Keratinocyte (primary cell): ENCODE measurements at regions not wholly inside any gene's neighbourhood (a gene's known extent, or its start where the extent isn't known, plus 50 kb on each side); places are given as distances from the start of the nearest gene placed in this dataset.

Experiments
- DNase-seq: peaks from one replicate; pipeline ENCODE4 v3.0.0-alpha.2; 2011; ENCODE audit warnings: low read depth, missing footprints, low spot score
- FAIRE-seq: peaks from 2 replicates; lab custom pipeline; 2011; peaks lifted over from hg19 to GRCh38; lab: Jason Lieb, UNC
- H2AFZ ChIP-seq: 2 replicates; pipeline ENCODE4 v1.6.0; 2012; ENCODE audit warnings: low read length, control low read depth, inconsistent platforms; ENCODE audit not compliant: control insufficient read depth
- H3K27ac ChIP-seq: 2 replicates; pipeline ENCODE4 v1.5.1; 2011; ENCODE audit warnings: low read length; ENCODE audit not compliant: control insufficient read depth, insufficient read depth
- H3K27me3 ChIP-seq: 3 replicates; pipeline ENCODE4 v1.6.0; 2011; ENCODE audit warnings: low read length; ENCODE audit not compliant: control insufficient read depth, insufficient read depth; ENCODE audit errors: extremely low read depth
- H3K36me3 ChIP-seq, 2 experiments: 2 replicates in 1 of 2; 3 replicates in 1 of 2; pipeline ENCODE4 v1.5.1; 2011; ENCODE audit warnings: low read length in 2 of 2, mild to moderate bottlenecking in 1 of 2; ENCODE audit not compliant: control insufficient read depth in 2 of 2, insufficient read depth in 2 of 2; ENCODE audit errors: extremely low read depth in 1 of 2
- H3K4me1 ChIP-seq: 3 replicates; pipeline ENCODE4 v1.5.1; 2011; ENCODE audit warnings: low read length; ENCODE audit not compliant: control insufficient read depth, insufficient read depth; ENCODE audit errors: extremely low read depth
- H3K4me2 ChIP-seq: 3 replicates; pipeline ENCODE4 v1.6.0; 2011; ENCODE audit warnings: low read depth, low read length; ENCODE audit not compliant: control insufficient read depth, insufficient read depth; ENCODE audit errors: extremely low read depth
- H3K4me3 ChIP-seq, 3 experiments: fragments of 200-600 bp in 1 of 3; sonication (generic) in 1 of 3; 2 replicates in 2 of 3; 3 replicates in 1 of 3; pipeline ENCODE4 v1.5.1; 2011 to 2016; ENCODE audit warnings: low read length in 3 of 3, mild to moderate bottlenecking in 3 of 3, control low read depth in 2 of 3, inconsistent platforms in 1 of 3, low read depth in 1 of 3, mixed read lengths in 1 of 3, mixed run types in 1 of 3, moderate library complexity in 1 of 3; ENCODE audit not compliant: control insufficient read depth in 2 of 3, insufficient read depth in 2 of 3; ENCODE audit errors: extremely low read depth in 1 of 3
- H3K79me2 ChIP-seq: 2 replicates; pipeline ENCODE4 v1.6.0; 2012; ENCODE audit warnings: low read length; ENCODE audit not compliant: control insufficient read depth, insufficient read depth
- H3K9ac ChIP-seq: 3 replicates; pipeline ENCODE4 v1.6.0; 2011; ENCODE audit warnings: low read length; ENCODE audit not compliant: control insufficient read depth, insufficient read depth; ENCODE audit errors: extremely low read depth
- H3K9me1 ChIP-seq: 3 replicates; pipeline ENCODE4 v1.6.0; 2011; ENCODE audit warnings: low read length; ENCODE audit not compliant: control insufficient read depth, insufficient read depth; ENCODE audit errors: extremely low read depth
- H3K9me3 ChIP-seq: 2 replicates; pipeline ENCODE4 v1.5.1; 2012; ENCODE audit warnings: low read depth, low read length; ENCODE audit not compliant: control insufficient read depth
- H4K20me1 ChIP-seq: 3 replicates; pipeline ENCODE4 v1.6.0; 2011; ENCODE audit warnings: low read length; ENCODE audit not compliant: control insufficient read depth, insufficient read depth; ENCODE audit errors: extremely low read depth
- EZH2 ChIP-seq: IDR thresholded peaks from one replicate; pipeline ENCODE4 v1.6.1; 2012; ENCODE audit warnings: inconsistent platforms, mild to moderate bottlenecking, low read length, moderate library complexity
- dilution Hi-C: fragments of 300-500 bp; cut with MboI; formaldehyde crosslinking; loops from one replicate; pipeline ENCODE4 v1.7.0; 2020; ENCODE audit warnings: low sequenced_read_pairs; ENCODE audit not compliant: extremely low pct_ligation_motif_present
- TF ChIP-seq, protein P1 (sequence below), 3 experiments: IDR thresholded peaks in 1 of 3; conservative IDR thresholded peaks in 1 of 3; optimal IDR thresholded peaks in 1 of 3; 2 replicates in 2 of 3; 3 replicates in 1 of 3; pipeline versions ENCODE3 to v1.5.1; 2011; ENCODE audit warnings: low read length in 3 of 3, mild to moderate bottlenecking in 3 of 3, moderate library complexity in 2 of 3, control low read depth in 1 of 3, inconsistent platforms in 1 of 3; ENCODE audit not compliant: insufficient read depth in 2 of 3; ENCODE audit errors: extremely low read depth in 1 of 3

DNA sequence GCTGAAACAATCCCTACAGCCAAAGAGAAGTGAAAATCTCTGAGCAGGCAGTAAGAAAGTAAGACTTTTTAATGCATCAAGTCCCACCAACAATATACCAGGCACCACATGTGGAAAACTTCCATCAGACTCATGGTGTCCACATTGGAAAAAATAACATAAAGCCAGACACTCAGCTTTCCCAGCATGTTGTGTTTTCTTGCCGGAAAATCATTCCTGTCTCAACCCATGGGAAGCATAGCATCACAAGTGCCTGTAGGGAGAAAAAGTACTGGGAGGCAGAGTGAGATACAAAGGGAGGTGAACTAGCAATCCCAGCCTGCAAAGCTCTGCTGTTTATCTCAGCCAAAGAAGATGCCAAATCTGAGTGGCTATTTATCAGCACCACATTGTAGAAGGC lies 868.9 kb downstream of the SI start:
- Histone ChIP-seq H3K4me2 (no peak overlapping the region), H3K36me3 (no peaks in the 10 kb centered on the region), H3K27me3 (no peaks in the 10 kb centered on the region), H2AFZ (no peak overlapping the region), H3K27ac (no peak overlapping the region), H3K4me1 (no peaks in the 10 kb centered on the region), H3K9me1 (no peaks in the 10 kb centered on the region), H4K20me1 (no peaks in the 10 kb centered on the region), H3K9me3 (no peaks in the 10 kb centered on the region), H3K79me2 (no peaks in the 10 kb centered on the region), H3K4me3 (no peak overlapping the region), H3K9ac (no peak overlapping the region)
- TF ChIP-seq, protein P1, sequence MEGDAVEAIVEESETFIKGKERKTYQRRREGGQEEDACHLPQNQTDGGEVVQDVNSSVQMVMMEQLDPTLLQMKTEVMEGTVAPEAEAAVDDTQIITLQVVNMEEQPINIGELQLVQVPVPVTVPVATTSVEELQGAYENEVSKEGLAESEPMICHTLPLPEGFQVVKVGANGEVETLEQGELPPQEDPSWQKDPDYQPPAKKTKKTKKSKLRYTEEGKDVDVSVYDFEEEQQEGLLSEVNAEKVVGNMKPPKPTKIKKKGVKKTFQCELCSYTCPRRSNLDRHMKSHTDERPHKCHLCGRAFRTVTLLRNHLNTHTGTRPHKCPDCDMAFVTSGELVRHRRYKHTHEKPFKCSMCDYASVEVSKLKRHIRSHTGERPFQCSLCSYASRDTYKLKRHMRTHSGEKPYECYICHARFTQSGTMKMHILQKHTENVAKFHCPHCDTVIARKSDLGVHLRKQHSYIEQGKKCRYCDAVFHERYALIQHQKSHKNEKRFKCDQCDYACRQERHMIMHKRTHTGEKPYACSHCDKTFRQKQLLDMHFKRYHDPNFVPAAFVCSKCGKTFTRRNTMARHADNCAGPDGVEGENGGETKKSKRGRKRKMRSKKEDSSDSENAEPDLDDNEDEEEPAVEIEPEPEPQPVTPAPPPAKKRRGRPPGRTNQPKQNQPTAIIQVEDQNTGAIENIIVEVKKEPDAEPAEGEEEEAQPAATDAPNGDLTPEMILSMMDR (optimal IDR thresholded peaks at IDR 0.05 in 1 of 3, IDR thresholded peaks at IDR 0.05 in 1 of 3, conservative IDR thresholded peaks at IDR 0.05 in 1 of 3; ENCODE audit: extremely low read depth in 1 of 3, insufficient read depth in 2 of 3, low read length in 3 of 3): no peak
- TF ChIP-seq EZH2: no peak
- DNase-seq (no peak), FAIRE-seq (no peak)
- dilution Hi-C loops: no loop called here

DNA sequence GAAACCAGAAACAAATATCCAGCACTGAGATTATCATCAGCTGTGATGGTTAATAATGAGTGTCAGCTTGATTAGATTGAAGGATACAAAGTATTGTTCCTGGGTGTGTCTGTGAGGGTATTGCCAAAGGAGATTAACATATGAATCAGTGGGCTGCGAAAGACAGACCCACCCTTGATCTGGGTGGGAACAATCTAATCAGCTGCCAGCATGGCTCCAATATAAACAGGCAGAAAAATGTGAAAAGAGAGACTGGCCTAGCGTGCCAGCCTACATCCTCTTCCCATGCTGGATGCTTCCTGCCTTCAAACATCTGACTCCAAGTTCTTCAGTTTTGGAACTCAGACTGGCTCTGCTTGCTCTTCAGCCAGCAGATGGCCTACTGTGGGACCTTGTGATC lies 869.5 kb downstream of the SI start:
- Histone ChIP-seq H2AFZ (no peak overlapping the region), H3K4me2 (no peak overlapping the region), H3K27ac (no peak overlapping the region), H3K9ac (no peak overlapping the region), H3K9me1 (no peaks in the 10 kb centered on the region), H4K20me1 (no peaks in the 10 kb centered on the region), H3K4me3 (no peak overlapping the region), H3K79me2 (no peaks in the 10 kb centered on the region), H3K27me3 (no peaks in the 10 kb centered on the region), H3K9me3 (no peaks in the 10 kb centered on the region), H3K4me1 (no peaks in the 10 kb centered on the region), H3K36me3 (no peaks in the 10 kb centered on the region)
- dilution Hi-C loops: no loop called here
- FAIRE-seq (no peak), DNase-seq (no peak)
- TF ChIP-seq EZH2: no peak
- TF ChIP-seq, protein P1 (optimal IDR thresholded peaks at IDR 0.05 in 1 of 3, IDR thresholded peaks at IDR 0.05 in 1 of 3, conservative IDR thresholded peaks at IDR 0.05 in 1 of 3; ENCODE audit: extremely low read depth in 1 of 3, insufficient read depth in 2 of 3, low read length in 3 of 3): no peak
